ENCODE measurements at regions not wholly inside any gene's neighbourhood (a gene's known extent, or its start where the extent isn't known, plus 50 kb on each side); places are given as distances from the start of the nearest gene placed in this dataset.

GRCh38 chr5:128836571-128836970, 128.7 kb upstream of the SLC27A6 start:
- no peak for DNase-seq (ENCODE audit: low read depth)
- H3K4me3 ChIP-seq (ENCODE audit: low read depth, low read length), result no peak overlapping the region
- no peak for TF ChIP-seq CTCF (IDR thresholded peaks at IDR 0.05; ENCODE audit: low read depth, low read length, missing control alignments)

- DNase-seq (ENCODE audit: low read depth), result no peak
- H3K4me3 ChIP-seq (ENCODE audit: low read depth, low read length), result no peak overlapping the region
- no peak for TF ChIP-seq CTCF (IDR thresholded peaks at IDR 0.05; ENCODE audit: low read depth, low read length, missing control alignments)
Measured at GRCh38 chr5:128838623-128839022, 126.7 kb upstream of the SLC27A6 start.

- no peak for DNase-seq (ENCODE audit: low read depth)
- H3K4me3 ChIP-seq (ENCODE audit: low read depth, low read length), result no peak overlapping the region
- no peak for TF ChIP-seq CTCF (IDR thresholded peaks at IDR 0.05; ENCODE audit: low read depth, low read length, missing control alignments)
Measured at GRCh38 chr5:128842241-128842640, 123.0 kb upstream of the SLC27A6 start.

- DNase-seq (ENCODE audit: low read depth), result no peak
- TF ChIP-seq CTCF (IDR thresholded peaks at IDR 0.05; ENCODE audit: low read depth, low read length, missing control alignments), result peak; percentile 5
- H3K4me3 ChIP-seq (ENCODE audit: low read depth, low read length), result no peak overlapping the region
Measured at GRCh38 chr5:128844354-128844923, 120.8 kb upstream of the SLC27A6 start.

GRCh38 chr5:128850049-128850448, 115.2 kb upstream of the SLC27A6 start:
- no peak overlapping the region for H3K4me3 ChIP-seq (ENCODE audit: low read depth, low read length)
- no peak for TF ChIP-seq CTCF (IDR thresholded peaks at IDR 0.05; ENCODE audit: low read depth, low read length, missing control alignments)
- no peak for DNase-seq (ENCODE audit: low read depth)

GRCh38 chr5:128854931-128855330, 110.4 kb upstream of the SLC27A6 start:
- TF ChIP-seq CTCF (IDR thresholded peaks at IDR 0.05; ENCODE audit: low read depth, low read length, missing control alignments), result no peak
- DNase-seq (ENCODE audit: low read depth), result no peak
- H3K4me3 ChIP-seq (ENCODE audit: low read depth, low read length), result no peak overlapping the region

- no peak for DNase-seq (ENCODE audit: low read depth)
- no peak for TF ChIP-seq CTCF (IDR thresholded peaks at IDR 0.05; ENCODE audit: low read depth, low read length, missing control alignments)
- H3K4me3 ChIP-seq (ENCODE audit: low read depth, low read length), result no peak overlapping the region
Measured at GRCh38 chr5:128857076-128857677, 108.1 kb upstream of the SLC27A6 start.
